GM13977 (cell line): ENCODE measurements at regions not wholly inside any gene's neighbourhood (a gene's known extent, or its start where the extent isn't known, plus 50 kb on each side); places are given as distances from the start of the nearest gene placed in this dataset.
A peak's percentile ranks its signal among the peaks of the same experiment; 100 is the strongest.

Experiments
- DNase-seq: peaks from one replicate; pipeline ENCODE4 v3.0.0; 2012; ENCODE audit warnings: low spot score
- CTCF ChIP-seq: IDR thresholded peaks from 2 replicates; pipeline ENCODE4 v1.5.1; 2012; ENCODE audit warnings: mild to moderate bottlenecking, control low read depth; ENCODE audit not compliant: insufficient read depth; ENCODE audit errors: extremely low read depth, missing control alignments
- in situ Hi-C: fragments of 300-500 bp; cut with MboI; formaldehyde crosslinking; loops from one replicate; pipeline ENCODE4 v1.12.0; 2022; ENCODE audit warnings: low sequenced_read_pairs, low pct_unique_long_range_greater_than_20kb, mixed read lengths, inconsistent platforms; ENCODE audit not compliant: unreplicated experiment

- no peak for TF ChIP-seq CTCF
- in situ Hi-C loops, result no loop called here
- DNase-seq, result no peak
Observed at GRCh38 chr2:8575834-8576423, 105.9 kb upstream of the ID2 start.

GRCh38 chr2:8576525-8577167, 105.2 kb upstream of the ID2 start:
- DNase-seq, result peak; percentile 61
- in situ Hi-C loops, result no loop called here
- no peak for TF ChIP-seq CTCF

- in situ Hi-C loops, result no loop called here
- DNase-seq, result no peak
- TF ChIP-seq CTCF, result no peak
Observed at GRCh38 chr2:8577573-8577972, 104.3 kb upstream of the ID2 start.

GRCh38 chr2:8578335-8579244, 103.3 kb upstream of the ID2 start:
- TF ChIP-seq CTCF, result no peak
- DNase-seq, result no peak
- in situ Hi-C loops, result no loop called here

- in situ Hi-C loops, result no loop called here
- DNase-seq, result no peak
- TF ChIP-seq CTCF, result no peak
Observed at GRCh38 chr2:8579485-8580085, 102.3 kb upstream of the ID2 start.
